KMS-11 (cell line): ENCODE measurements at regions not wholly inside any gene's neighbourhood (a gene's known extent, or its start where the extent isn't known, plus 50 kb on each side); places are given as distances from the start of the nearest gene placed in this dataset.
A peak's percentile ranks its signal among the peaks of the same experiment; 100 is the strongest.
"Not testable (repeated sequence)": the region's sequence is repeated elsewhere in the genome, so short reads cannot be mapped to it uniquely, and the experiment has no call there.

Experiments
- H2AFZ ChIP-seq: fragments of 200-600 bp; sonication (generic); 2 replicates; pipeline ENCODE4 v1.6.1; 2016; ENCODE audit warnings: antibody characterized with exemption, mixed run types, low read depth
- H3K27ac ChIP-seq: fragments of 200-600 bp; sonication (generic); 2 replicates; pipeline ENCODE4 v1.6.1; 2016; ENCODE audit warnings: mild to moderate bottlenecking, mixed run types
- H3K27me3 ChIP-seq: fragments of 200-600 bp; sonication (generic); 2 replicates; pipeline ENCODE4 v1.6.1; 2017; ENCODE audit warnings: mild to moderate bottlenecking, low read depth, mixed run types, moderate library complexity; ENCODE audit not compliant: insufficient read depth
- H3K36me3 ChIP-seq: fragments of 200-600 bp; sonication (generic); 2 replicates; pipeline ENCODE4 v1.6.1; 2017; ENCODE audit warnings: mild to moderate bottlenecking, mixed run types; ENCODE audit not compliant: insufficient read depth
- H3K4me1 ChIP-seq: fragments of 200-600 bp; sonication (generic); 2 replicates; pipeline ENCODE4 v1.6.1; 2016; ENCODE audit warnings: mild to moderate bottlenecking, low read depth, mixed run types; ENCODE audit not compliant: poor library complexity, severe bottlenecking
- H3K4me2 ChIP-seq: fragments of 200-600 bp; sonication (generic); 2 replicates; pipeline ENCODE4 v1.7.0; 2016; ENCODE audit warnings: mild to moderate bottlenecking, mixed run types
- H3K4me3 ChIP-seq: fragments of 200-600 bp; sonication (generic); IDR thresholded peaks from 2 replicates; pipeline ENCODE4 v1.6.1; 2017; ENCODE audit warnings: low read depth, low read length, mixed read lengths; ENCODE audit not compliant: insufficient read depth
- H3K79me2 ChIP-seq: fragments of 200-600 bp; sonication (generic); 2 replicates; pipeline ENCODE4 v1.6.1; 2016; ENCODE audit warnings: low read depth, mixed run types; ENCODE audit not compliant: insufficient read depth
- H3K9ac ChIP-seq: fragments of 200-600 bp; sonication (generic); 2 replicates; pipeline ENCODE4 v1.6.1; 2016; ENCODE audit warnings: mild to moderate bottlenecking, mixed run types
- H4K20me1 ChIP-seq: fragments of 200-600 bp; sonication (generic); 2 replicates; pipeline ENCODE4 v1.6.1; 2016; ENCODE audit warnings: mild to moderate bottlenecking, mixed run types; ENCODE audit not compliant: insufficient read depth
- CTCF ChIP-seq: fragments of 200-600 bp; sonication (generic); conservative IDR thresholded peaks from 2 replicates; pipeline ENCODE4 v1.6.1; 2017; ENCODE audit warnings: low read depth, mild to moderate bottlenecking, antibody characterized with exemption, low read length, moderate library complexity, mixed read lengths

DNA sequence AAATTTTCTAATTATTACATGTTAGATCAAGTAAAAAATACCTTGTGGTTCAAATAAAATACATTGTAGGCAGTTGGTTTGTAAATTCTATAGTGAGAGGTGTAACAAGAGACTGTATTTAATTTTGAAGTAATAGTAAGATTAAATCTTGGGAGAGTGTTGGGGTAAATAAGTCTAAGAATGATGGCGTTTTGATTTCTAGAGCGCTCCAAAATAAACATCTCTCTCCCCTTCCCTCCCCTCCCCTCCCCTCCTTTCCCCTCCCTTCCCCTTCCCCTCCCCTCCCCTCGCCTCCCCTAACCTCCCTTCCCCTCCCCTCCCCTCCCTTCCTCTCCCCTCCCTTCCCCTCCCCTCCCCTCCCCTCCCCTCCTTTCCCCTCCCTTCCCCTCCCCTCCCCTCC lies 200.6 kb upstream of the EEF2KMT start:
- Histone ChIP-seq H3K4me3 (no peak overlapping the region), H3K36me3 (no peaks in the 10 kb centered on the region), H2AFZ (no peak overlapping the region), H4K20me1 (no peaks in the 10 kb centered on the region), H3K4me2 (no peak overlapping the region), H3K4me1 (peaks cover 3% of the 10 kb centered on the region), H3K79me2 (no peaks in the 10 kb centered on the region), H3K27me3 (no peaks in the 10 kb centered on the region), H3K9ac (no peak overlapping the region), H3K27ac (no peak overlapping the region)
- TF ChIP-seq CTCF, result no peak

DNA sequence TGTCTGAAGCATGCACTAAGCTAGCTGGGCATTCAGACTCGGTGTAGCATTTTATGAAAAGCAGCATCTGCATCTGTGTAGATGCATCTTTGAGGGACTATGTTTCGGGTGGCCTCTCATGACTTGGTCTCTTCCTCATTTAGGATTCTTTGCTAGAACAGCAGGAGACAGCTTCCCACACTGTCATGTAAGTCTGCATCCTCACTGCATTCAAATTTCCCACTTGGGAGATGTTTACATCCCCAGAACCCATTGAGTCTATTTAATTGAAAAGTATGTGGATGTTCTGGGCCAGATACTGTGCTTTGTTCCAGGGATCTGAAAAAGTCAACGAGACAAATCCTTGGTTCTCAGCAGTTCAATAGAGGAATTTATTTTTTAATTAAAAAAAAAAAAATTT lies 198.6 kb upstream of the EEF2KMT start:
- Histone ChIP-seq H3K4me2 (no peak overlapping the region), H3K79me2 (no peaks in the 10 kb centered on the region), H3K27me3 (no peaks in the 10 kb centered on the region), H3K36me3 (no peaks in the 10 kb centered on the region), H4K20me1 (no peaks in the 10 kb centered on the region), H2AFZ (no peak overlapping the region), H3K27ac (no peak overlapping the region), H3K4me1 (peaks cover 3% of the 10 kb centered on the region), H3K9ac (no peak overlapping the region), H3K4me3 (no peak overlapping the region)
- no peak for TF ChIP-seq CTCF

DNA sequence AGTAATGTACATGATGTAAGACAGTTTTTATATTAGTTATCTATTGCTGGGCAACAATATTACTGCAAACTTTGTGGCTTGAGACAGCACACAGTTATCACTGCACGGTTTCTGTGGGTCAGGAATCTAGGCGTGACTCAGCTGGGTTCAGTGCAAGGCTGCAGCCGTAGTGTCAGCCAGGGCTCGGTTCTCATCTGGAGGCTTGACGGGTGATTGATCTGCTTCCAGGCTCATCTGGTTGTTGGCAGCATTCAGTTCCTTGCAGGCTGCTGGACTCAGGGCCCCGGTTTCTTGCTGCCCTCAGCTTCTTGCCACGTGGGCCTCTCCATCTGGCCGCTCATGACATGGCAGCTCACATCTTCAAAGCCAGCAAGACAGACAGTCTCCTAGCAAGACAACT lies 197.7 kb upstream of the EEF2KMT start:
- not testable (repeated sequence) for H3K79me2 ChIP-seq, H3K4me3 ChIP-seq, H2AFZ ChIP-seq, H3K27ac ChIP-seq, H3K36me3 ChIP-seq, H3K4me2 ChIP-seq, H3K4me1 ChIP-seq, H3K9ac ChIP-seq, H3K27me3 ChIP-seq, H4K20me1 ChIP-seq

- not testable (repeated sequence) for H3K79me2 ChIP-seq, H3K36me3 ChIP-seq, H4K20me1 ChIP-seq, H3K9ac ChIP-seq, H3K4me3 ChIP-seq, H3K4me2 ChIP-seq, H3K27ac ChIP-seq, H3K4me1 ChIP-seq, H2AFZ ChIP-seq, H3K27me3 ChIP-seq
Observed at GRCh38 chr16:5282152-5282551, 184.6 kb upstream of the EEF2KMT start.

DNA sequence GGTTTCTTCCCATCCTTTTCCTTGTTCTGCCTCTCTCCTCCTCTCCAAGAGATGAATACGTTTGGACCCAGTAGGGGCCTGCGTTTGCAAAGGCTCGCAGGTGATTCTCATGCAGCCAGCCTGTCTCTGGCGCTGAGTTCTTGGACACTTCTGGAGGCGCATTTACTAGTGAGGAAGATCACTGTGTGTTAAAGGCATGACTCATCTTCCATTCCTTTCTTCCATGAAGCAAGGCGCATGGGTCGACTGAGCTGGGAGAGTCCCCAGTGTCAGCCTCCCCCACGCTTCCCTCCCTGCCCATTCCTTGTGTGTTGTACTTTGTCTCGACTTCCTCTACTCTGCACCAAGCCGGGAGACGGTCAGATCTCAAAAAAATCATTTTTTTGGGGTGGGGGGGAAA lies 159.9 kb upstream of the EEF2KMT start:
- Histone ChIP-seq H2AFZ (no peak overlapping the region), H3K4me3 (no peak overlapping the region), H3K9ac (no peak overlapping the region), H3K4me2 (no peak overlapping the region), H3K36me3 (no peaks in the 10 kb centered on the region), H3K79me2 (no peaks in the 10 kb centered on the region), H3K27me3 (no peaks in the 10 kb centered on the region), H3K4me1 (no peaks in the 10 kb centered on the region), H4K20me1 (no peaks in the 10 kb centered on the region), H3K27ac (no peak overlapping the region)
- no peak for TF ChIP-seq CTCF

- TF ChIP-seq CTCF, result no peak
- Histone ChIP-seq H3K9ac (no peak overlapping the region), H3K4me3 (no peak overlapping the region), H2AFZ (no peak overlapping the region), H4K20me1 (no peaks in the 10 kb centered on the region), H3K27me3 (no peaks in the 10 kb centered on the region), H3K4me1 (no peaks in the 10 kb centered on the region), H3K36me3 (no peaks in the 10 kb centered on the region), H3K4me2 (no peak overlapping the region), H3K79me2 (no peaks in the 10 kb centered on the region), H3K27ac (no peak overlapping the region)
Observed at GRCh38 chr16:5252791-5253190, 155.2 kb upstream of the EEF2KMT start.

DNA sequence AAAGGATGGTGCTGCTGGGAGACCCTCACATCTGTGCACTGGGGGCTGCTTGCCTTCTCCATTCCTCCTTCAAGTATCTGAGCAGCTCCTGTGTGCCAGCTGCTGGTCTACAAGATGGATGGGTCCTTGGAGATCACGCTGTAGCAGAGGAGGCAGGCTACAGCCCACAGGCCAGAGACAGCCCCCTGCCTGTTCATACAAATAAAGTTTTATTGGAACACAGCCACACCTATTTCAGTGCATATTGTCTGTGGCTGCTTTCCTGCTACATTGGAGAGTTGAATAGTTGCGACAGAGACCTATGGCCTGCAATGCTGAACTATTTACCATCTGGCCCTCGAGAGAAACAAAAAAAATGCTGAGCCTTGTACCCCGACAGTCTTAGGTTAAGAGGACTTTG lies 149.8 kb upstream of the EEF2KMT start:
- not testable (repeated sequence) for H3K4me1 ChIP-seq, H3K4me2 ChIP-seq, H3K79me2 ChIP-seq, H2AFZ ChIP-seq, H3K9ac ChIP-seq, H3K27ac ChIP-seq, H3K36me3 ChIP-seq, H4K20me1 ChIP-seq, H3K4me3 ChIP-seq, H3K27me3 ChIP-seq

- not testable (repeated sequence) for H3K27ac ChIP-seq, H3K4me1 ChIP-seq, H3K9ac ChIP-seq, H3K4me3 ChIP-seq, H3K27me3 ChIP-seq, H3K79me2 ChIP-seq, H3K4me2 ChIP-seq, H3K36me3 ChIP-seq, H4K20me1 ChIP-seq
- peak overlapping the region; percentile 30; the same call in 1 of the 2 replicates for H2AFZ ChIP-seq
Observed at GRCh38 chr16:5240278-5240626, 142.7 kb upstream of the EEF2KMT start.
